C4-2B (cell line): ENCODE measurements at regions not wholly inside any gene's neighbourhood (a gene's known extent, or its start where the extent isn't known, plus 50 kb on each side); places are given as distances from the start of the nearest gene placed in this dataset.

Experiments
- ZFX ChIP-seq: fragments of 450-650 bp; IDR thresholded peaks from 2 replicates; pipeline ENCODE4 v1.6.1; 2017
- TF ChIP-seq, protein P1 (sequence below): fragments of 450-650 bp; conservative IDR thresholded peaks from 2 replicates; pipeline ENCODE4 v1.5.1; 2017; ENCODE audit warnings: mild to moderate bottlenecking

DNA sequence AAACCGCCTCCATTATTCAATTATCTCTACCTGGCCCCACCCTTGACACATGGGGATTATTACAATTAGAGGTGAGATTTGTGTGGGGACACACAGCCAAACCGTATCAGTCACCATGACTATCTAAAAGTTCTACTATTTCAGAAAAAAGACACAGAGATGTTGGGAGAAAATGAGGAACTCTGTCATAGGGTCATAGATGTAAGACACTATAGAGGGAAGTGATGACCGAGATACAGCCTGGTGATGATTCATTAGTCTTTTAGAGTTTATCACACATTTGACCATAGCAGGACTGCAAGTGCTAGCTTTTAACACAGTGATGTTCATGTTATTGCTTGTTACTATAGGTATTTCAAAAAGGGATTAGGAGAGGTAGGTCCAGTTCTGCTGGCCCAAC, 357.0 kb upstream of the AADAT start:
- TF ChIP-seq, protein P1, sequence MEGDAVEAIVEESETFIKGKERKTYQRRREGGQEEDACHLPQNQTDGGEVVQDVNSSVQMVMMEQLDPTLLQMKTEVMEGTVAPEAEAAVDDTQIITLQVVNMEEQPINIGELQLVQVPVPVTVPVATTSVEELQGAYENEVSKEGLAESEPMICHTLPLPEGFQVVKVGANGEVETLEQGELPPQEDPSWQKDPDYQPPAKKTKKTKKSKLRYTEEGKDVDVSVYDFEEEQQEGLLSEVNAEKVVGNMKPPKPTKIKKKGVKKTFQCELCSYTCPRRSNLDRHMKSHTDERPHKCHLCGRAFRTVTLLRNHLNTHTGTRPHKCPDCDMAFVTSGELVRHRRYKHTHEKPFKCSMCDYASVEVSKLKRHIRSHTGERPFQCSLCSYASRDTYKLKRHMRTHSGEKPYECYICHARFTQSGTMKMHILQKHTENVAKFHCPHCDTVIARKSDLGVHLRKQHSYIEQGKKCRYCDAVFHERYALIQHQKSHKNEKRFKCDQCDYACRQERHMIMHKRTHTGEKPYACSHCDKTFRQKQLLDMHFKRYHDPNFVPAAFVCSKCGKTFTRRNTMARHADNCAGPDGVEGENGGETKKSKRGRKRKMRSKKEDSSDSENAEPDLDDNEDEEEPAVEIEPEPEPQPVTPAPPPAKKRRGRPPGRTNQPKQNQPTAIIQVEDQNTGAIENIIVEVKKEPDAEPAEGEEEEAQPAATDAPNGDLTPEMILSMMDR = no peak
- TF ChIP-seq ZFX = no peak
